ENCODE measurements at regions not wholly inside any gene's neighbourhood (a gene's known extent, or its start where the extent isn't known, plus 50 kb on each side); places are given as distances from the start of the nearest gene placed in this dataset.

DNA sequence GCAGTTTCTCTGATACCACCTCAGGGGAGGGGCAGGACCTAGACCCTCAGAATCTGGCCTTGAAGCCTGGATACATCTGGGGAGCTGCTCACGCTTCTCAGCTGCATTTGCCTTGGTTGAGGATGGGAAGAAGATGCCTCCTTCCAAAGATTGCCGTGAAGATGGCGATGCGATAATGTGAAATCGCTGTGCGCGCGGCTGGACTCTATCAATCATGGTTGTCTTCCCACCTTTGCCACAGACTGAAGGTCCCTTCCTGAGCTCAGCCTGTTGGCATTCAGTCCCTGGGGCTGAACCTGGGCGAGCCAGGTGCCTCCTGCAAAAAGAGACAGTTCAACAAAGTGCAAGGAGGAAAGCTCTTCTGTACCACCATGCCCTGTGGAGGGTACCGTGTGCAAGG lies 114.4 kb upstream of the SLC45A1 start:
- TF ChIP-seq, protein P1, sequence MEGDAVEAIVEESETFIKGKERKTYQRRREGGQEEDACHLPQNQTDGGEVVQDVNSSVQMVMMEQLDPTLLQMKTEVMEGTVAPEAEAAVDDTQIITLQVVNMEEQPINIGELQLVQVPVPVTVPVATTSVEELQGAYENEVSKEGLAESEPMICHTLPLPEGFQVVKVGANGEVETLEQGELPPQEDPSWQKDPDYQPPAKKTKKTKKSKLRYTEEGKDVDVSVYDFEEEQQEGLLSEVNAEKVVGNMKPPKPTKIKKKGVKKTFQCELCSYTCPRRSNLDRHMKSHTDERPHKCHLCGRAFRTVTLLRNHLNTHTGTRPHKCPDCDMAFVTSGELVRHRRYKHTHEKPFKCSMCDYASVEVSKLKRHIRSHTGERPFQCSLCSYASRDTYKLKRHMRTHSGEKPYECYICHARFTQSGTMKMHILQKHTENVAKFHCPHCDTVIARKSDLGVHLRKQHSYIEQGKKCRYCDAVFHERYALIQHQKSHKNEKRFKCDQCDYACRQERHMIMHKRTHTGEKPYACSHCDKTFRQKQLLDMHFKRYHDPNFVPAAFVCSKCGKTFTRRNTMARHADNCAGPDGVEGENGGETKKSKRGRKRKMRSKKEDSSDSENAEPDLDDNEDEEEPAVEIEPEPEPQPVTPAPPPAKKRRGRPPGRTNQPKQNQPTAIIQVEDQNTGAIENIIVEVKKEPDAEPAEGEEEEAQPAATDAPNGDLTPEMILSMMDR (IDR thresholded peaks at IDR 0.05) = no peak
- intact Hi-C loops (cut with DNase I) = no loop called here
- H3K27me3 ChIP-seq = no peaks in the 10 kb centered on the region
- H3K9me3 ChIP-seq = no peaks in the 10 kb centered on the region
- no peak for ATAC-seq
- WGBS, 2 donors = 94 to 96% methylated on average over 10 of the region's 10 CpGs
- no peaks in the 10 kb centered on the region for H3K36me3 ChIP-seq
- no peak for FAIRE-seq
- peaks cover 0 to 6% (median 0%) of the 10 kb centered on the region in 3 donors for H3K4me1 ChIP-seq
- H3K27ac ChIP-seq = no peak overlapping the region
- no peak overlapping the region for H3K4me3 ChIP-seq
- peak in 1 of 6 donors; percentile 9 for DNase-seq

DNA sequence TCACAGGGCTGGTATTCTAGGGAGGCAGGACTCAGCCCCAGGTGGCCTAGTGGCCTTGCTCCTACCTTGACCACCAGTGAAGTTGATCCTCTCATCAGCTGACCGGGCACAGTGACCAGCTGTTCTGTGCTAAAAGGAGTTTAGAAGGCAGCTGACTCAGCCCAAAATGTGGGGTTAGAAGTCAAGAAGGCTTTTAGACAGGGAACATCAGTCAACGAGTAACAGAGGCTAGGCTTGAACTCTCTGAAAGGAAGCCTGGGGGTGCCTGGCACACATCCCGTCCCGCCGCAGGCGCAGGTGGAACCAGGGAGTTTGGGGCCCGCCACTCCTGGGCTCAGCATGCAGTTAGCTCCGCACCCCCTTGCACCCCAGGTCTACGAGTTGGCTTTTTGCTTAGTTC lies 114.9 kb upstream of the SLC45A1 start:
- H3K27ac ChIP-seq = peak overlapping the region in 3 of 4 donors; percentile 51 to 81 (median 78)
- intact Hi-C loops (cut with DNase I) = no loop called here
- H3K4me3 ChIP-seq = no peak overlapping the region
- H3K27me3 ChIP-seq = no peaks in the 10 kb centered on the region
- H3K4me1 ChIP-seq = peaks cover 0 to 6% (median 0%) of the 10 kb centered on the region in 3 donors
- TF ChIP-seq, protein P1 (IDR thresholded peaks at IDR 0.05) = no peak
- ATAC-seq (no peak), DNase-seq (peak in 1 of 6 donors; percentile 25), FAIRE-seq (no peak)
- WGBS, 2 donors = 93 to 95% methylated on average over 9 of the region's 9 CpGs
- no peaks in the 10 kb centered on the region for H3K9me3 ChIP-seq
- H3K36me3 ChIP-seq = no peaks in the 10 kb centered on the region

DNA sequence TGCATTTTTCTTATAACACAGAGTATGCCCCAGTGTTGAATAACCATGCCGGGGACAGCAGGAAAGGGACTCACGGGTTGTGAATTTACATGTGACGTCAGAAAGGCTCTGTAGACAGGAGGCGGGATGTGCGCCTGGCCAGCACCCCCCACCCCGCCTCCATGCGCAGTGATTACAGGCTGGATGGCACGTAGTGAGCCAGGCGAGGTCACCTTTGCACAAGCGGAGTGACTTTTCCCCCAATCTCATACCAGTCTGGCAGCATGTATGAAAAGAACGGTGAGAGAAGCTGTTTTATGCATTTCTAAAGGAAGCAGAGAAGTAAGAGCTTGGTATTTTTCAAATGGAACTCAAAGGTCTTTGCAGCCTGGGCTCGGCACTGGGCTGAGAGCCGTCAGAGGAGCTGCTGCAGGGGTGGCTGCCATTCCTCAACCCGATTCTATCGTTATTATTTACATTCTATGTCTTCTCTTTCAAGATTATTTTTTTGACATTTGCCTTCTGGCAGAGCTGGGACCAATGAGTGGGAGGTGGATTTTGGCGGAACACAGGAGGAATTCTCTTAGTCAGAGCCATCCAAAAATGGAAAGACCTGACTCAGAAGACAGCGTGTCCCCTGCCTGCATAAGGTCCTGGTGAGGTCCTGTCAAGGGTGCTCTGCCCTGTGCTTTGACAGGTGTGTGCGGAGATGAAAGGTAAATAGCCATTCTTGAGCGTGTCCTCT lies 115.6 kb upstream of the SLC45A1 start:
- peak overlapping the region in 1 of 4 donors; percentile 4 for H3K4me3 ChIP-seq
- peaks cover 0 to 6% (median 6%) of the 10 kb centered on the region in 3 donors for H3K4me1 ChIP-seq
- DNase-seq (peak in 5 of 6 donors; percentile 57 to 73 (median 70)), FAIRE-seq (no peak), ATAC-seq (peak; percentile 78 to 89 (median 88))
- H3K27me3 ChIP-seq = no peaks in the 10 kb centered on the region
- intact Hi-C loops (cut with DNase I) = no loop called here
- H3K9me3 ChIP-seq = no peaks in the 10 kb centered on the region
- 44 to 46% methylated on average over 19 of the region's 19 CpGs for WGBS, 2 donors
- TF ChIP-seq, protein P1 (IDR thresholded peaks at IDR 0.05) = no peak
- H3K36me3 ChIP-seq = no peaks in the 10 kb centered on the region
- peak overlapping the region; percentile 43 to 81 (median 64) for H3K27ac ChIP-seq

DNA sequence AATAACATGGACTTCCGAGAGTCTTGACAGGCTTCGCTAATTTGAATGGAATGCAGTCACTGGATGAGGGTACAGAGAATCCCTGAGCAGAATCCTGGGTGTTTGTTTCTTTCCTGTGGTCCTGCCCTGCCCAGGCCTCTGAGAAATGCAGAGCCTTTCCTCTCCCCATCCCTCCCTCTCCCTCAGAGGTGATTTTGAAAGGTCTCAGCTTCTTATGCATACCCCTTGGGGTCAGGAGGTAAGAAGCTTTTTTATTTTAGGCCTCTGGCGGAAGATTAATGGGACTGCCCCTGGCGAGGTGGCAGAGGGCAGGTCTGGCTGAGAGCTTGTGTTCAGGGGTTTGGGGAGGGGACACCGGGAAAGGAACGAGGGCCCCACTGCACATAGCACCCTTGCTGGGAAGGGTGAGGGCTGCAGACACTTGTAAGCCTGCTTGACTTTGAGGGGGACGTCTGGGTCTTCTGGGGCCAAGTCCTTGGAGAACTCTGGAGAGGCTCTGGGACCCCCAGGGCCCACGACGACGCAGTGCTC lies 116.5 kb upstream of the SLC45A1 start:
- TF ChIP-seq, protein P1 (IDR thresholded peaks at IDR 0.05) = no peak
- peak overlapping the region; percentile 43 to 81 (median 64) for H3K27ac ChIP-seq
- no peaks in the 10 kb centered on the region for H3K36me3 ChIP-seq
- FAIRE-seq (no peak), DNase-seq (peak in 1 of 6 donors; percentile 22), ATAC-seq (peak in 1 of 4 donors; percentile 7)
- H3K9me3 ChIP-seq = no peaks in the 10 kb centered on the region
- H3K27me3 ChIP-seq = no peaks in the 10 kb centered on the region
- intact Hi-C loops (cut with DNase I) = no loop called here
- H3K4me1 ChIP-seq = peaks cover 0 to 6% (median 6%) of the 10 kb centered on the region in 3 donors
- WGBS, 2 donors = 72 to 78% methylated on average over 10 of the region's 10 CpGs
- H3K4me3 ChIP-seq = no peak overlapping the region

All from pancreas (tissue), 10 donors.